ENCODE measurements at regions not wholly inside any gene's neighbourhood (a gene's known extent, or its start where the extent isn't known, plus 50 kb on each side); places are given as distances from the start of the nearest gene placed in this dataset.
"Not testable (repeated sequence)": the region's sequence is repeated elsewhere in the genome, so short reads cannot be mapped to it uniquely, and the experiment has no call there.

- no peaks in the 10 kb centered on the region for H3K27me3 ChIP-seq (replicated peaks; ENCODE audit: control insufficient read depth, insufficient read depth, low read length, poor library complexity, severe bottlenecking)
- no peaks in the 10 kb centered on the region for H3K9me3 ChIP-seq (ENCODE audit: control insufficient read depth, low read length)
- H3K27ac ChIP-seq (ENCODE audit: insufficient read depth, low read length, poor library complexity, severe bottlenecking) = no peak overlapping the region
- H3K4me1 ChIP-seq (ENCODE audit: control insufficient read depth, insufficient read depth, low read length, poor library complexity, severe bottlenecking) = no peaks in the 10 kb centered on the region
- no peak overlapping the region for H3K4me3 ChIP-seq (ENCODE audit: insufficient read depth, low read depth, low read length, poor library complexity, severe bottlenecking)
- no peak for DNase-seq
- H3K36me3 ChIP-seq (ENCODE audit: control insufficient read depth, insufficient read depth, low read length) = no peaks in the 10 kb centered on the region
Measured at GRCh38 chr5:2156358-2157059, 273.8 kb upstream of the IRX4 start.

- no peak overlapping the region for H3K27ac ChIP-seq (ENCODE audit: insufficient read depth, low read length, poor library complexity, severe bottlenecking)
- no peaks in the 10 kb centered on the region for H3K36me3 ChIP-seq (ENCODE audit: control insufficient read depth, insufficient read depth, low read length)
- H3K4me1 ChIP-seq (ENCODE audit: control insufficient read depth, insufficient read depth, low read length, poor library complexity, severe bottlenecking) = no peaks in the 10 kb centered on the region
- H3K4me3 ChIP-seq (ENCODE audit: insufficient read depth, low read depth, low read length, poor library complexity, severe bottlenecking) = no peak overlapping the region
- DNase-seq = no peak
- H3K27me3 ChIP-seq (replicated peaks; ENCODE audit: control insufficient read depth, insufficient read depth, low read length, poor library complexity, severe bottlenecking) = no peaks in the 10 kb centered on the region
- H3K9me3 ChIP-seq (ENCODE audit: control insufficient read depth, low read length) = no peaks in the 10 kb centered on the region
Measured at GRCh38 chr5:2155556-2155955, 272.8 kb upstream of the IRX4 start.

- no peak for DNase-seq
- Histone ChIP-seq H3K4me3 (ENCODE audit: insufficient read depth, low read depth, low read length, poor library complexity, severe bottlenecking) (no peak overlapping the region), H3K36me3 (ENCODE audit: control insufficient read depth, insufficient read depth, low read length) (no peaks in the 10 kb centered on the region)
Measured at GRCh38 chr5:2153802-2154201, 271.1 kb upstream of the IRX4 start.

GRCh38 chr5:2153350-2153749 lies 270.6 kb upstream of the IRX4 start:
- Histone ChIP-seq H3K4me1 (ENCODE audit: control insufficient read depth, insufficient read depth, low read length, poor library complexity, severe bottlenecking) (no peaks in the 10 kb centered on the region), H3K9me3 (ENCODE audit: control insufficient read depth, low read length) (no peaks in the 10 kb centered on the region), H3K36me3 (ENCODE audit: control insufficient read depth, insufficient read depth, low read length) (no peaks in the 10 kb centered on the region), H3K27me3 (replicated peaks; ENCODE audit: control insufficient read depth, insufficient read depth, low read length, poor library complexity, severe bottlenecking) (no peaks in the 10 kb centered on the region), H3K27ac (ENCODE audit: insufficient read depth, low read length, poor library complexity, severe bottlenecking) (no peak overlapping the region), H3K4me3 (ENCODE audit: insufficient read depth, low read depth, low read length, poor library complexity, severe bottlenecking) (no peak overlapping the region)
- no peak for DNase-seq

More at GRCh38 chr5:2153802-2154201, 271.1 kb upstream of the IRX4 start:
- Histone ChIP-seq H3K27ac (ENCODE audit: insufficient read depth, low read length, poor library complexity, severe bottlenecking) (no peak overlapping the region), H3K4me1 (ENCODE audit: control insufficient read depth, insufficient read depth, low read length, poor library complexity, severe bottlenecking) (no peaks in the 10 kb centered on the region), H3K9me3 (ENCODE audit: control insufficient read depth, low read length) (no peaks in the 10 kb centered on the region), H3K27me3 (replicated peaks; ENCODE audit: control insufficient read depth, insufficient read depth, low read length, poor library complexity, severe bottlenecking) (no peaks in the 10 kb centered on the region)

GRCh38 chr5:2151301-2151888 lies 268.7 kb upstream of the IRX4 start:
- H3K9me3 ChIP-seq (ENCODE audit: control insufficient read depth, low read length); DNase-seq; H3K27me3 ChIP-seq (replicated peaks; ENCODE audit: control insufficient read depth, insufficient read depth, low read length, poor library complexity, severe bottlenecking); H3K36me3 ChIP-seq (ENCODE audit: control insufficient read depth, insufficient read depth, low read length); H3K4me3 ChIP-seq (ENCODE audit: insufficient read depth, low read depth, low read length, poor library complexity, severe bottlenecking); H3K27ac ChIP-seq (ENCODE audit: insufficient read depth, low read length, poor library complexity, severe bottlenecking); H3K4me1 ChIP-seq (ENCODE audit: control insufficient read depth, insufficient read depth, low read length, poor library complexity, severe bottlenecking): not testable (repeated sequence)

GRCh38 chr5:2149195-2149539 lies 266.4 kb upstream of the IRX4 start:
- Histone ChIP-seq H3K4me1 (ENCODE audit: control insufficient read depth, insufficient read depth, low read length, poor library complexity, severe bottlenecking) (no peaks in the 10 kb centered on the region), H3K27me3 (replicated peaks; ENCODE audit: control insufficient read depth, insufficient read depth, low read length, poor library complexity, severe bottlenecking) (no peaks in the 10 kb centered on the region), H3K36me3 (ENCODE audit: control insufficient read depth, insufficient read depth, low read length) (no peaks in the 10 kb centered on the region), H3K27ac (ENCODE audit: insufficient read depth, low read length, poor library complexity, severe bottlenecking) (no peak overlapping the region), H3K4me3 (ENCODE audit: insufficient read depth, low read depth, low read length, poor library complexity, severe bottlenecking) (no peak overlapping the region), H3K9me3 (ENCODE audit: control insufficient read depth, low read length) (no peaks in the 10 kb centered on the region)
- no peak for DNase-seq

GRCh38 chr5:2148312-2149194 lies 265.8 kb upstream of the IRX4 start:
- H3K27ac ChIP-seq (ENCODE audit: insufficient read depth, low read length, poor library complexity, severe bottlenecking) = no peak overlapping the region

GRCh38 chr5:2147504-2148311 lies 265.0 kb upstream of the IRX4 start:
- H3K9me3 ChIP-seq (ENCODE audit: control insufficient read depth, low read length) = no peaks in the 10 kb centered on the region
- no peaks in the 10 kb centered on the region for H3K27me3 ChIP-seq (replicated peaks; ENCODE audit: control insufficient read depth, insufficient read depth, low read length, poor library complexity, severe bottlenecking)
- H3K36me3 ChIP-seq (ENCODE audit: control insufficient read depth, insufficient read depth, low read length) = no peaks in the 10 kb centered on the region
- no peaks in the 10 kb centered on the region for H3K4me1 ChIP-seq (ENCODE audit: control insufficient read depth, insufficient read depth, low read length, poor library complexity, severe bottlenecking)
- DNase-seq = no peak
- H3K4me3 ChIP-seq (ENCODE audit: insufficient read depth, low read depth, low read length, poor library complexity, severe bottlenecking) = no peak overlapping the region
- H3K27ac ChIP-seq (ENCODE audit: insufficient read depth, low read length, poor library complexity, severe bottlenecking) = no peak overlapping the region

More at GRCh38 chr5:2148312-2149194, 265.8 kb upstream of the IRX4 start:
- DNase-seq = no peak
- Histone ChIP-seq H3K27me3 (replicated peaks; ENCODE audit: control insufficient read depth, insufficient read depth, low read length, poor library complexity, severe bottlenecking) (no peaks in the 10 kb centered on the region), H3K4me3 (ENCODE audit: insufficient read depth, low read depth, low read length, poor library complexity, severe bottlenecking) (no peak overlapping the region), H3K36me3 (ENCODE audit: control insufficient read depth, insufficient read depth, low read length) (no peaks in the 10 kb centered on the region), H3K4me1 (ENCODE audit: control insufficient read depth, insufficient read depth, low read length, poor library complexity, severe bottlenecking) (no peaks in the 10 kb centered on the region), H3K9me3 (ENCODE audit: control insufficient read depth, low read length) (no peaks in the 10 kb centered on the region)

GRCh38 chr5:2143646-2144353 lies 261.1 kb upstream of the IRX4 start:
- no peak overlapping the region for H3K4me3 ChIP-seq (ENCODE audit: insufficient read depth, low read depth, low read length, poor library complexity, severe bottlenecking)
- H3K36me3 ChIP-seq (ENCODE audit: control insufficient read depth, insufficient read depth, low read length) = no peaks in the 10 kb centered on the region
- no peaks in the 10 kb centered on the region for H3K4me1 ChIP-seq (ENCODE audit: control insufficient read depth, insufficient read depth, low read length, poor library complexity, severe bottlenecking)
- no peak overlapping the region for H3K27ac ChIP-seq (ENCODE audit: insufficient read depth, low read length, poor library complexity, severe bottlenecking)
- no peaks in the 10 kb centered on the region for H3K27me3 ChIP-seq (replicated peaks; ENCODE audit: control insufficient read depth, insufficient read depth, low read length, poor library complexity, severe bottlenecking)
- no peaks in the 10 kb centered on the region for H3K9me3 ChIP-seq (ENCODE audit: control insufficient read depth, low read length)
- DNase-seq = no peak
